GM06990 (cell line): ENCODE measurements at regions not wholly inside any gene's neighbourhood (a gene's known extent, or its start where the extent isn't known, plus 50 kb on each side); places are given as distances from the start of the nearest gene placed in this dataset.

Experiments
- DNase-seq: peaks from one replicate; pipeline ENCODE4 v3.0.0-alpha.2; 2011; ENCODE audit not compliant: insufficient read length; ENCODE audit errors: extremely low read depth
- H3K27me3 ChIP-seq: replicated peaks from 2 replicates; pipeline ENCODE4 v1.6.0; 2011; ENCODE audit warnings: low read length; ENCODE audit not compliant: control insufficient read depth, insufficient read depth
- H3K36me3 ChIP-seq: 2 replicates; pipeline ENCODE4 v1.5.1; 2011; ENCODE audit warnings: low read length; ENCODE audit not compliant: control insufficient read depth, insufficient read depth
- H3K4me3 ChIP-seq: replicated peaks from 2 replicates; pipeline ENCODE4 v1.5.1; 2011; ENCODE audit warnings: low read depth, mild to moderate bottlenecking, control low read depth, low read length
- CTCF ChIP-seq: IDR thresholded peaks from 2 replicates; pipeline ENCODE4 v1.5.1; 2011; ENCODE audit warnings: low read length, control low read depth, mild to moderate bottlenecking, inconsistent platforms; ENCODE audit not compliant: insufficient read depth, poor library complexity, severe bottlenecking

DNA sequence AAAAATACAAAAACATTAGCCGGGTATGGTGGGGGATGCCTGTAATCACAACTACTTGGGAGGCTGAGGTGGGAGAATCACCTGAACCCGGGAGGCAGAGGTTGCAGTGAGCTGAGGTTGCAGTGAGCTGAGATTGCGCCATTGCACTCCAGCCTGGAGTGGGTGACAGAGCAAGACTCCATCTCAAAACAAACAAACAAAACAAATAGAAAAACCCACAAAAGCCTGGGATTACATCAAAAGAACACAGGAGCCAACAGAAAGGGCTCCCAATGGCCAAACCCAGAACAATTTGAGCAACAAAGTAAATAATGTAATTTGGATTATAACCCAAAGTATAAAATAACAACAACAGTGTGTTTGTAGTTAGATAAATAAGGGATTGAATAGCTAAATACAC is 159.8 kb downstream of the UXS1 start:
- Histone ChIP-seq H3K27me3 (no peaks in the 10 kb centered on the region; the same call in 1 of the 2 replicates), H3K36me3 (no peaks in the 10 kb centered on the region), H3K4me3 (no peak overlapping the region)
- TF ChIP-seq CTCF = no peak
- DNase-seq = no peak

DNA sequence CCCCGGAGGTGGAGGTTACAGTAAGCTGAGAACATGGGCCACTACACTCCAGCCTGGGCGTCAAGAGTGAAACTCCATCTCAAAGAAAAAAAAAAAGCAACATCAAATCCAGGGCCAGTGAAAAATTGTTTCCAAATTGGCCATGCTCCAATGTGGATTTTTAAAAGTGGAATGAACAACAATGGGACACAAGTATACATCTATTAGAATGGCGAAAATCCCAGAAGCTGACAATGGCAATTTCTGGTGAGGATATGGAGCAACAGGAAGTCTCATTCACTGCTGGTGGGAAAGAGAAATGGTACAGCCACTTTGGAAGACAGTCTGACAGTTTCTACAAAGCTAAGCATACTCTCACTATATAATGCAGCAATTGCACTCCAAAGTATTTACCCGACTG is 161.4 kb downstream of the UXS1 start:
- no peak for DNase-seq
- no peak for TF ChIP-seq CTCF
- Histone ChIP-seq H3K4me3 (no peak overlapping the region), H3K36me3 (no peaks in the 10 kb centered on the region), H3K27me3 (no peaks in the 10 kb centered on the region; the same call in 1 of the 2 replicates)

- no peak overlapping the region for H3K4me3 ChIP-seq
- DNase-seq = no peak
- TF ChIP-seq CTCF = no peak
Observed at GRCh38 chr2:106030287-106031268, 163.5 kb downstream of the UXS1 start.

GRCh38 chr2:106028192-106028591 is 165.9 kb downstream of the UXS1 start:
- Histone ChIP-seq H3K4me3 (no peak overlapping the region), H3K36me3 (no peaks in the 10 kb centered on the region), H3K27me3 (no peaks in the 10 kb centered on the region; the same call in 1 of the 2 replicates)
- TF ChIP-seq CTCF = no peak
- no peak for DNase-seq

More at GRCh38 chr2:106030287-106031268, 163.5 kb downstream of the UXS1 start:
- Histone ChIP-seq H3K36me3 (no peaks in the 10 kb centered on the region), H3K27me3 (no peaks in the 10 kb centered on the region; the same call in 1 of the 2 replicates)

DNA sequence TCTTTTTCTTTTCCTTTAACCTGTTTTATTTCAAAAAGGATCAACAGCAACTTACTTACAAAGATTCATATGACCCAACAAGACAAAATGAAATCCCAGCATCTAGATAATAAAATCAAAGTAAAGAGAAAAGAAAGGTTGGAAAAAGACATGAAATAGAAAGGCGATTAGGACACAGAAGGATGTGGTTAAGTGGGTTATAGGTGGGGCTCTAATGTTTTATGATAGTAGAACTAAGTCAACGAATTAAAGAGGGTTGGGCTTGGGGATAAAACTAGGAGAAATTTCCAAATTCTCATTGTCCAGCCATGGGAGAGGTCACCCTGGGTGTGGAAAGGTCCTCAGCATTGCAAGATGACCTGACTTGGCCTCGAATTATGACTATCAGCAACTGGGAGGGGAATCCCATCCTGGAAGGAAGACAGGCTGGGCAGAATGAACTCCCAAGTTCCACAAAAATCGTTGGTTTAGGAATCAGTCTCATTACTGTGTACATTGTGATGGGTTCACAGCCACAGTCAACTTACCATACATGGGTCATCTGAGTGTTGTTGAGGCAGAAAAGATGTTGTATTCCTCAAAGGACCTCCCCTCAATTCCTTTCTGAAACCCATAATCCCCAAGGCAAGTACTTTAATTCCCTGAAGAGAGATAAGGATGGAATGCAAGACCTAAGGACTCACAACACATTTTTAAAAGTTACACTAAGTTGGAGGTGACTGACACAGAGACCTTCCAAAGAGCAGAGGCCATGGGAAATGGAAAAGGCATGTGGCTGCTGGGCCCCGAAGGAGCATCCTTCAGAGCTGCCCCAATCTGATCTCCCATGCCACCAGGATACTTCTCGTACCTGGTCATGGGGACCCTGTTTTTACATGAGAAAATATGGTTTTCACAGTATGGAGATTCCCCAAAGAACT is 167.6 kb downstream of the UXS1 start:
- TF ChIP-seq CTCF = no peak
- Histone ChIP-seq H3K36me3 (no peaks in the 10 kb centered on the region), H3K27me3 (no peaks in the 10 kb centered on the region; the same call in 1 of the 2 replicates), H3K4me3 (no peak overlapping the region)
- DNase-seq = no peak
